Left ventricle myocardium superior (tissue), 1 donor: ENCODE measurements at regions not wholly inside any gene's neighbourhood (a gene's known extent, or its start where the extent isn't known, plus 50 kb on each side); places are given as distances from the start of the nearest gene placed in this dataset.
A peak's percentile ranks its signal among the peaks of the same experiment; 100 is the strongest.

Experiments
- ATAC-seq: fragments of 200-7000 bp; cut with Tn5 transposase; one replicate; pipeline ENCODE4 v1.9.1; 2020; ENCODE audit warnings: mild to moderate bottlenecking, moderate library complexity
- DNase-seq: peaks from one replicate; pipeline ENCODE4 v3.0.0-alpha.2; 2020
- intact Hi-C: fragments of 100-400 bp; cut with micrococcal nuclease; formaldehyde crosslinking; loops from one replicate; pipeline ENCODE4 v1.11.0; 2022
- donor health status: DM: no; HTN: yes; CAD: no; lungs with severe emphysema.

GRCh38 chr6:90872981-90873380, 286.1 kb upstream of the MAP3K7 start:
- ATAC-seq (no peak), DNase-seq (no peak)
- intact Hi-C loops, result no loop called here

DNA sequence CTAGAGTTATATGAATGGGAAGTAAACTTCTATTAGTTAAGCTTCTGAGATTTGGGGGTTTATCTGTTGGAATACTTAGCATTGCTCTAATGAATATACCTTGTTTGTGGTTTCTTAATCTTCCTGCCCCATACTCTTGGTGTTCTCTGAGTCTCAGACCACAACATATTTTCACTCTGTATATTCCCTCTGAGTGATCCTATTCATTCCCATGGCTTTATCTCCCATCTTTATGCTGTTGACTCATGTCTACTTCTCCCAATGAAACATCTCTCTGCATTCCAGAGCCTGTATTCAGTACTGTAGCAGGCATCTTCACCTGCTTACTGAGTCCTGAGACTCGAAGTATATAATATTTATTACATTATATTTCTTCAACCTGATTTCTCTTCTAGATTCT, 283.7 kb upstream of the MAP3K7 start:
- no peak for ATAC-seq
- intact Hi-C loops, result no loop called here
- no peak for DNase-seq

DNA sequence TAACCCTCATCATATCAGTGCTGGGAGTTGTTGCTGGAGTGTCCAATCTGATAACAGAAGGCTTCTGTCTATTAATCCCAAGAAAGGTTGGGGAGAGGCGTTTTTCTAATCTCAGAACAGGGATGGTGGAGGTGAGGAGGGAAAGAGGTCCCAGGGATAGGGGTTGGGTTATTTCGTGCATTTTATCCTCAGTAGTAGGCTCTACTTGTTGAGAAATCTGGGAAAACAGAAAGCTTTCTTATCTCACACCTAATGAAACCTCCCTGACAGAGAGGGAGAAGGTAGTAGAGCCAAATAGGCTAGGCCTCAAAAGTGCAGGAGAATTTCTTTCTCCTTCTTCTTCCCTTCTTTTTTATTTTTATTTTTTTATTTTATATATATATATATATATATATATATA, 281.8 kb upstream of the MAP3K7 start:
- ATAC-seq (no peak), DNase-seq (no peak)
- intact Hi-C loops, result no loop called here

DNA sequence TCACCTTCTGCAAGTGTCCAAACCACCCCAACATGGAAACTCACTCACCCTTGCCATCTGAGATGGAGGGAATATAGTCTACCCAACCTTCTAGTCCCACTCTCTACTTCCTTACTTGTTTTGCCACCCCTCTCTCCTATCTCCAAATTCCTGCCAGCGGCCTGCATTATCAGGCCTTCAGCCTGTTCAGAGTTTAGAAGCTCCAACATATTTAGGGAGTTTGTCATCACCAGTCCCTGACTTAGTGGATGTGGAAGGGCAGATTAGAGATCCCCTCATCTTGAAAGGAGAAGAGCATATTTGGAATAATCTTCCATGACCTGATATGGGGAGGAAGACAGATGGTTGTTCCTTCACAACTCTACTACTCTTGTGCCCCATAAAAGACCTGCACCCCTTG, 281.4 kb upstream of the MAP3K7 start:
- intact Hi-C loops, result no loop called here
- no peak for ATAC-seq
- no peak for DNase-seq

GRCh38 chr6:90865513-90865912, 278.6 kb upstream of the MAP3K7 start:
- no peak for ATAC-seq
- intact Hi-C loops, result no loop called here
- DNase-seq, result no peak

DNA sequence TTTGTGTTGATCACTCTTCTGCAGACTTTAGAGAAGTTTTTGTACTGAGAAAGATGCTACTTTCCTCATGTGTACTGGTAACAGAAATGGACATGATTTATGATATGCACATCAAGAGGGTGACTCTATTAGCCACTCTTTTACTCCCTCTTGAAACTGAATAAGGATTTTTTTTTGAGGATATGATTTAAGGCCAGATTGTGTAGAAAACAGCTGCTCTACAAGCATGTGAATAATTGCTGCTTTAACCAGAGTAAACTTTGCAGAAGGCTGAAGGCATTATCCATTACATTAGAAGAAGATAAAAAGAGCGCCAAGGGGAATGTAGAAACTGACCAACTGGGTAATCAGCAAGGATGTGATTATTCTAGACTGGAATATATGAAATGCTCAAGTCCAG, 276.2 kb upstream of the MAP3K7 start:
- intact Hi-C loops, result no loop called here
- ATAC-seq (no peak), DNase-seq (no peak)

- intact Hi-C loops, result no loop called here
- ATAC-seq (no peak), DNase-seq (no peak)
Observed at GRCh38 chr6:90860822-90861601, 274.1 kb upstream of the MAP3K7 start.

DNA sequence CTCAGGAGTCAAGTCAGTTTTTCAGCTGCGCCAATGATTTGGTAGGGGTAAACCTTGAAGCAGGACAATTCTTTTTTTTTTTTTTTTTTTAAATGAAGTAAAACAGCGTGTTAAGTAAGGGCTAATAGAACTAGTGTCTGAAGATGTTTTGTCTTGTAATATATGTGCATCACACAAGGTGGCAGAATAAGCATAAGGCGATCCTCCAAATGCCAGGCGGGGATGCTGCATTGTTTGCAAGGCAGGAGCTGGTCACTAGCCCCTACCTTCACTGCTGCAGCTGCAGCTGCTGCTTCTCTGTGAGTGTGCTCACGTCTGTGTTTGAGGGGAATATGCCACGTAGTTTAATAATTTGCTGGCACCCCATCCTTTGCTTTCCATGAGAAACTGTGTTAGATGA, 272.7 kb upstream of the MAP3K7 start:
- intact Hi-C loops, result no loop called here
- DNase-seq, result no peak
- ATAC-seq, result no peak

DNA sequence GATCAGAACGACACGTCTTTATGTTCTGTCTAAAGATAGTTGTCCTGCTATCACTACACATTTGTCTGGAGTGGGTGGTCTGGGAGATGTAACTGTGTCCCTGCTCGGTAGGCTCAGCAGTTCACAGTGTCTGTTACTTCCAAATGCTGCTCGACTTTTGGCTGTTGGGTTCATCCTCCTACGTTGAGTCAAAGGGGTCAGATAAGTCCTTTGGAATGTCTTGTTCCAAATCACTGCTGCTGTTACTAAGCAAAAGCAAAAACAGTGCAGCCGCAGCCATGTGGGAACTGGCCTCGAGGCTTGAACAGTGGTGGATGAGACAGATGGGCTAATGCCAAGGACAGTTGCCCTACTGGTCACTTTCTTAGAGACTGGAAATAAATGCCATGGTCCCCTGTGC, 272.2 kb upstream of the MAP3K7 start:
- intact Hi-C loops, result no loop called here
- no peak for ATAC-seq
- no peak for DNase-seq

DNA sequence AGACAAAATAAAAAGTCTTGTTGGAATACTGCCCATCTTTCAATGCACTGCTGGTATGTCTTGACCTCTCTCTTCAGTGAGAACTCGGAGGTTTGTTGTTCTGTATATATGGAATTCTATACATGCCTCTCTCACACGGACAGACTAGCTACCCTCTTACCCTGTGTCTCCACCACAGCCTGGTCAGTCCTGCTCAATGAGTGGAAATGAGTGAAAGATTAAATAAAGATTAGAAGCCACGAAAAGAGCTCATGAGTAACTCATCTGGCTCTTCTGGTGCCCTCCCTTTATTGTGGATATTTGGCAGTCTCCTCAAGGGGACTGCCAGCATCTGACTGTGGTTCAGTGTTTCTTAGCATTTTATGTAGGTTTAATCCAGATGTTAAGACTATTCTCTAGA, 262.8 kb upstream of the MAP3K7 start:
- intact Hi-C loops, result no loop called here
- no peak for DNase-seq
- ATAC-seq, result no peak

GRCh38 chr6:90846824-90847223, 260.0 kb upstream of the MAP3K7 start:
- intact Hi-C loops, result no loop called here
- DNase-seq (no peak), ATAC-seq (no peak)

- intact Hi-C loops, result no loop called here
- ATAC-seq, result no peak
- no peak for DNase-seq
Observed at GRCh38 chr6:90835596-90836212, 248.8 kb upstream of the MAP3K7 start.

GRCh38 chr6:90829311-90829710, 242.4 kb upstream of the MAP3K7 start:
- no peak for DNase-seq
- no peak for ATAC-seq
- intact Hi-C loops, result no loop called here

- ATAC-seq, result no peak
- intact Hi-C loops, result no loop called here
- no peak for DNase-seq
Observed at GRCh38 chr6:90820436-90820835, 233.6 kb upstream of the MAP3K7 start.

- ATAC-seq, result no peak
- intact Hi-C loops, result no loop called here
- no peak for DNase-seq
Observed at GRCh38 chr6:90819483-90819882, 232.6 kb upstream of the MAP3K7 start.

DNA sequence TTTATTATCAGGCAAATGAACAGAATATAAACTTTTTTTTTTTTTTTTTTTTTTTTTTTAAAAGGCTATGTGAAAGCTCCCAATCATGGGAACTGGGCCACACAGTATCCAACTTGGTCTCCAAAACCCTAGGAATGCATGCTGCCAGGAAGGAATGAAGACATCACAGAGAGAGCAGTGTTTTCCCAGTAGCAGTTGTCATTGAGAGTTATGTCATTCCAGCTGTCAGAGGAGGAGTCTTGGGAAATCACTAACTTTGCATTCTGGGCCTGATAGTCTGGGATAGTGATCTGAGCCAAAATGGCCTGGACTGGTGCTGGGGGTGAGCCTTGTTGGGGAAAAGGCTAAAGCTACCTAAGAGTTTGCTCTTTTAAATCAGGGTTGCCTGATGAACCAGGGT, 231.3 kb upstream of the MAP3K7 start:
- intact Hi-C loops, result no loop called here
- ATAC-seq (peak; percentile 61), DNase-seq (no peak)

DNA sequence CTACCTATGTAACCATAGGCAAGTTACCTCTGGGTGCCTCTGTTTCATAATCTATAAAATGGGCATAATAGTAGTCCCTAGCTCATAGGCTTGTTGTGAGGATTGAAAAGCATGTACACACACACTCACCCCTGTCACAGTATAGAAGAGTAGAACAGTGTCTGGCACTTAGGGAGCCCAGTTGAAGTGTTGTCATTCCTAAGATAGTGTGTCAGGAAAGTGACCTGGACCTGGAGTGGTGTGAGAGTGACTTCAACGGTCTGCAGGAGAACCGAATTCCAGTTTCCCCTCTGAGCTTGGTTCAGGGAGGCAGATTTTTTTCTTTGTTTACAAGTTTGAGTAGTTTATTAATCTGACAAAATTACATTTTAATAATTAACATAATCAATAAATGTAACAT, 229.9 kb upstream of the MAP3K7 start:
- DNase-seq (no peak), ATAC-seq (no peak)
- intact Hi-C loops, result no loop called here

DNA sequence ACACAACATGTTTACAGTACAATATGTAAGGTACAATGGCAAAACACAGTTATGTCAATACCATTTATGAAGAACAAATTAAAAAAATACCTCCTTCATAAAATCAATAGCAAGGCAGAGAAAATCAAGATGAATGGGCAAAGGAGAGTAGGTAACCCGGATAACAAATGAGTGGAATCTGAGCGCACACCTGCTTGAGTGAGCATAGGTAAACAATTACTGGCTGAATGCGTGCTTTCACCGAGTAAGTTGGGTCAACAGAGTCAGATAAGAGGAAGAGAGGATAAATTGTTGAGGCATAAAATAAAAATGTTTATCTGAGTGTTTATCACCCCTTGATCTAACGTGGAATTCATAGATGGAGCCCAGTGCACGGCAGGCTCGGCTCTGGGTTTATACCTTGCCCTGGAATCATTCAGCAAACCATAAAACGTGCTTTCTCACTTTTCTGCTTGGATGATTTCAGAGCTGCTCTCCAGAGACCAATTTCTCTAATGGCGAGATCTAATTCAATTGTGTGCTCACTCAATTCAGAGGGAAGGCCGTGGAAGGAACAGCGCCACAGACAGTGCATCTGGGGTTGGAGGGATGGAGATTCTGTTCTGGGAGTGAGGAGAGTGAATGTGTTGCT, 224.8 kb upstream of the MAP3K7 start:
- ATAC-seq, result no peak
- intact Hi-C loops, result no loop called here
- no peak for DNase-seq

DNA sequence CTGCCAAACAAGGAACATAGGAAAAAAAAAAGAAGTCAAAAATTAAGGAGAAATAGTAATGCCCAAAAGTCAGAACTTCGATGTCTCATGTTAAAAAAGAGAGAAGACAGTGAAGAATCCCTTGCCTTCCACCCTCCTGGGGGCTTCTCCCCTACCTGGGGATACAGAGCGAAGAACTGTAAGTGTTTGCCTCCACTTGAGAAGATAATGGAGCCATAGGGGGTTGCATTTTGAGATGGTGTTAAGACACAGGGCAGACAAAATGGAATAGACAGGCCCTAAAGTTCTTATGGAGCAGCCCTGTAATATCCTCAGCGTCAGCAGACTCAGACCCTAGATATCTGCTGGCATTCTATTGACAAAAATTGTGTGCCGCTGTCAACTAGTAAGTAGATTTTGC, 222.2 kb upstream of the MAP3K7 start:
- ATAC-seq (no peak), DNase-seq (no peak)
- intact Hi-C loops, result no loop called here

- no peak for DNase-seq
- intact Hi-C loops, result no loop called here
- no peak for ATAC-seq
Observed at GRCh38 chr6:90807791-90808701, 221.2 kb upstream of the MAP3K7 start.
